WTC11 (cell line): ENCODE measurements at regions not wholly inside any gene's neighbourhood (a gene's known extent, or its start where the extent isn't known, plus 50 kb on each side); places are given as distances from the start of the nearest gene placed in this dataset.

Experiments used
- ATAC-seq: fragments of 200-7000 bp; cut with Tn5 transposase; 2 replicates; pipeline ENCODE4 v1.10.0; 2021; ENCODE audit warnings: mild to moderate bottlenecking, moderate library complexity
- CTCF ChIA-PET: fragments of 300-600 bp; sonication (Branson Sonifier 250); formaldehyde crosslinking; loops from one replicate; lab custom pipeline; 2021; ENCODE audit warnings: antibody characterized with exemption; lab: Charles Lee
- POLR2A ChIA-PET: fragments of 350-600 bp; sonication (Branson Sonifier 250); formaldehyde crosslinking; loops from one replicate; lab custom pipeline; 2021; ENCODE audit warnings: antibody characterized with exemption; lab: Charles Lee
- DNase-seq: peaks from one replicate; pipeline ENCODE4 v3.0.0; 2021; ENCODE audit warnings: low spot score
- H3K27ac Mint-ChIP-seq: 2 replicates; pipeline ENCODE4 v1.8.0; 2021; ENCODE audit warnings: mixed read lengths
- H3K27me3 Mint-ChIP-seq: 2 replicates; pipeline ENCODE4 v1.8.0; 2021; ENCODE audit warnings: low read depth, mild to moderate bottlenecking, moderate library complexity, mixed read lengths
- H3K36me3 Mint-ChIP-seq: 2 replicates; pipeline ENCODE4 v1.8.0; 2021; ENCODE audit warnings: mixed read lengths
- H3K4me1 Mint-ChIP-seq: 2 replicates; pipeline ENCODE4 v1.8.0; 2022; ENCODE audit warnings: mixed read lengths
- H3K4me3 Mint-ChIP-seq: 2 replicates; pipeline ENCODE4 v1.8.0; 2021; ENCODE audit warnings: mild to moderate bottlenecking, moderate library complexity, mixed read lengths
- H3K9me3 Mint-ChIP-seq: 2 replicates; pipeline ENCODE4 v1.8.0; 2021; ENCODE audit warnings: mixed read lengths
- ARID4B ChIP-seq: sonication (generic); formaldehyde crosslinking; IDR thresholded peaks from 2 replicates; pipeline ENCODE4 v1.8.0; 2023; ENCODE audit warnings: missing genetic modification reagents, mild to moderate bottlenecking, borderline replicate concordance
- FOXJ3 ChIP-seq: sonication (generic); formaldehyde crosslinking; IDR thresholded peaks from 2 replicates; pipeline ENCODE4 v1.9.0; 2021; ENCODE audit warnings: missing genetic modification reagents, mild to moderate bottlenecking, borderline replicate concordance
- FOXK1 ChIP-seq: sonication (generic); formaldehyde crosslinking; IDR thresholded peaks from 2 replicates; pipeline ENCODE4 v1.8.0; 2022; ENCODE audit warnings: mild to moderate bottlenecking, moderate library complexity, missing genetic modification reagents
- HMGXB4 ChIP-seq: sonication (generic); formaldehyde crosslinking; IDR thresholded peaks from 2 replicates; pipeline ENCODE4 v1.8.1; 2023; ENCODE audit warnings: mild to moderate bottlenecking, moderate library complexity, missing genetic modification reagents
- JAZF1 ChIP-seq: fragments of 250-450 bp; sonication (Bioruptor Pico); IDR thresholded peaks from 2 replicates; pipeline ENCODE4 v1.9.0; 2021; ENCODE audit warnings: moderate library complexity, mild to moderate bottlenecking, inconsistent platforms
- SMAD3 ChIP-seq: sonication (generic); formaldehyde crosslinking; IDR thresholded peaks from 2 replicates; pipeline ENCODE4 v1.8.0; 2022; ENCODE audit warnings: missing genetic modification reagents, mild to moderate bottlenecking, borderline replicate concordance
- SOX15 ChIP-seq: fragments of 250-450 bp; sonication (Bioruptor Pico); IDR thresholded peaks from 2 replicates; pipeline ENCODE4 v1.9.0; 2021; ENCODE audit warnings: mild to moderate bottlenecking
- TEAD4 ChIP-seq: sonication (generic); formaldehyde crosslinking; IDR thresholded peaks from 2 replicates; pipeline ENCODE4 v1.8.0; 2022; ENCODE audit warnings: mild to moderate bottlenecking, missing genetic modification reagents
- ZNF219 ChIP-seq: sonication (generic); formaldehyde crosslinking; IDR thresholded peaks from 2 replicates; pipeline ENCODE4 v1.8.0; 2023; ENCODE audit warnings: missing genetic modification reagents, mild to moderate bottlenecking, borderline replicate concordance
- ZNF317 ChIP-seq: sonication (generic); formaldehyde crosslinking; IDR thresholded peaks from 2 replicates; pipeline ENCODE4 v1.8.1; 2023; ENCODE audit warnings: low read depth, mild to moderate bottlenecking, moderate library complexity, missing genetic modification reagents, borderline replicate concordance
- ZNF425 ChIP-seq: fragments of 250-450 bp; sonication (Bioruptor Pico); conservative IDR thresholded peaks from 2 replicates; pipeline ENCODE4 v1.9.0; 2021; ENCODE audit warnings: mild to moderate bottlenecking
- TF ChIP-seq, protein P1 (sequence below): fragments of 200-600 bp; IDR thresholded peaks from 2 replicates; pipeline ENCODE4 v1.8.0; 2022; ENCODE audit warnings: antibody characterized with exemption
- TF ChIP-seq, protein P2 (sequence below): fragments of 250-450 bp; sonication (Bioruptor Pico); IDR thresholded peaks from 2 replicates; pipeline ENCODE4 v1.9.0; 2021; ENCODE audit warnings: mild to moderate bottlenecking, borderline replicate concordance

GRCh38 chr4:119765951-119766350, 137.3 kb upstream of the PDE5A start:
- Mint-ChIP-seq H3K27ac (no peak overlapping the region), H3K4me3 (no peak overlapping the region), H3K9me3 (no peaks in the 10 kb centered on the region), H3K36me3 (no peaks in the 10 kb centered on the region), H3K27me3 (no peaks in the 10 kb centered on the region), H3K4me1 (no peaks in the 10 kb centered on the region)
- POLR2A ChIA-PET: no interaction called here
- ATAC-seq: no peak
- CTCF ChIA-PET: interaction anchor here (0.8 kb wide), 1 partner anchor 22 kb away, joined by 3 read pairs; no protein-coding TSS in a partner anchor
- no peak for DNase-seq
- TF ChIP-seq, protein P1, sequence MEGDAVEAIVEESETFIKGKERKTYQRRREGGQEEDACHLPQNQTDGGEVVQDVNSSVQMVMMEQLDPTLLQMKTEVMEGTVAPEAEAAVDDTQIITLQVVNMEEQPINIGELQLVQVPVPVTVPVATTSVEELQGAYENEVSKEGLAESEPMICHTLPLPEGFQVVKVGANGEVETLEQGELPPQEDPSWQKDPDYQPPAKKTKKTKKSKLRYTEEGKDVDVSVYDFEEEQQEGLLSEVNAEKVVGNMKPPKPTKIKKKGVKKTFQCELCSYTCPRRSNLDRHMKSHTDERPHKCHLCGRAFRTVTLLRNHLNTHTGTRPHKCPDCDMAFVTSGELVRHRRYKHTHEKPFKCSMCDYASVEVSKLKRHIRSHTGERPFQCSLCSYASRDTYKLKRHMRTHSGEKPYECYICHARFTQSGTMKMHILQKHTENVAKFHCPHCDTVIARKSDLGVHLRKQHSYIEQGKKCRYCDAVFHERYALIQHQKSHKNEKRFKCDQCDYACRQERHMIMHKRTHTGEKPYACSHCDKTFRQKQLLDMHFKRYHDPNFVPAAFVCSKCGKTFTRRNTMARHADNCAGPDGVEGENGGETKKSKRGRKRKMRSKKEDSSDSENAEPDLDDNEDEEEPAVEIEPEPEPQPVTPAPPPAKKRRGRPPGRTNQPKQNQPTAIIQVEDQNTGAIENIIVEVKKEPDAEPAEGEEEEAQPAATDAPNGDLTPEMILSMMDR: no peak
- TF ChIP-seq SMAD3 (CRISPR knock-in tag) (no peak), FOXJ3 (CRISPR knock-in tag) (no peak), SOX15 (CRISPR knock-in tag) (no peak), TEAD4 (CRISPR knock-in tag) (no peak), JAZF1 (CRISPR knock-in tag) (no peak), ZNF317 (CRISPR knock-in tag) (no peak), ARID4B (CRISPR knock-in tag) (no peak), FOXK1 (CRISPR knock-in tag) (no peak), ZNF219 (CRISPR knock-in tag) (no peak), ZNF425 (CRISPR knock-in tag) (no peak), HMGXB4 (CRISPR knock-in tag) (no peak)
- TF ChIP-seq, protein P2, sequence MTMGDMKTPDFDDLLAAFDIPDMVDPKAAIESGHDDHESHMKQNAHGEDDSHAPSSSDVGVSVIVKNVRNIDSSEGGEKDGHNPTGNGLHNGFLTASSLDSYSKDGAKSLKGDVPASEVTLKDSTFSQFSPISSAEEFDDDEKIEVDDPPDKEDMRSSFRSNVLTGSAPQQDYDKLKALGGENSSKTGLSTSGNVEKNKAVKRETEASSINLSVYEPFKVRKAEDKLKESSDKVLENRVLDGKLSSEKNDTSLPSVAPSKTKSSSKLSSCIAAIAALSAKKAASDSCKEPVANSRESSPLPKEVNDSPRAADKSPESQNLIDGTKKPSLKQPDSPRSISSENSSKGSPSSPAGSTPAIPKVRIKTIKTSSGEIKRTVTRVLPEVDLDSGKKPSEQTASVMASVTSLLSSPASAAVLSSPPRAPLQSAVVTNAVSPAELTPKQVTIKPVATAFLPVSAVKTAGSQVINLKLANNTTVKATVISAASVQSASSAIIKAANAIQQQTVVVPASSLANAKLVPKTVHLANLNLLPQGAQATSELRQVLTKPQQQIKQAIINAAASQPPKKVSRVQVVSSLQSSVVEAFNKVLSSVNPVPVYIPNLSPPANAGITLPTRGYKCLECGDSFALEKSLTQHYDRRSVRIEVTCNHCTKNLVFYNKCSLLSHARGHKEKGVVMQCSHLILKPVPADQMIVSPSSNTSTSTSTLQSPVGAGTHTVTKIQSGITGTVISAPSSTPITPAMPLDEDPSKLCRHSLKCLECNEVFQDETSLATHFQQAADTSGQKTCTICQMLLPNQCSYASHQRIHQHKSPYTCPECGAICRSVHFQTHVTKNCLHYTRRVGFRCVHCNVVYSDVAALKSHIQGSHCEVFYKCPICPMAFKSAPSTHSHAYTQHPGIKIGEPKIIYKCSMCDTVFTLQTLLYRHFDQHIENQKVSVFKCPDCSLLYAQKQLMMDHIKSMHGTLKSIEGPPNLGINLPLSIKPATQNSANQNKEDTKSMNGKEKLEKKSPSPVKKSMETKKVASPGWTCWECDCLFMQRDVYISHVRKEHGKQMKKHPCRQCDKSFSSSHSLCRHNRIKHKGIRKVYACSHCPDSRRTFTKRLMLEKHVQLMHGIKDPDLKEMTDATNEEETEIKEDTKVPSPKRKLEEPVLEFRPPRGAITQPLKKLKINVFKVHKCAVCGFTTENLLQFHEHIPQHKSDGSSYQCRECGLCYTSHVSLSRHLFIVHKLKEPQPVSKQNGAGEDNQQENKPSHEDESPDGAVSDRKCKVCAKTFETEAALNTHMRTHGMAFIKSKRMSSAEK (CRISPR knock-in tag): no peak
- TF ChIP-seq, all 79 proteins: peak for 0
